GM12878 (cell line): ENCODE measurements at regions not wholly inside any gene's neighbourhood (a gene's known extent, or its start where the extent isn't known, plus 50 kb on each side); places are given as distances from the start of the nearest gene placed in this dataset.

Experiments used
- ATAC-seq: fragments of 200-7000 bp; cut with Tn5 transposase; 3 replicates; pipeline ENCODE4 v1.9.1; 2020; ENCODE audit warnings: mild to moderate bottlenecking, moderate library complexity
- BruUV-seq: library from RNA; stranded (reverse); fragments of 400-500 nt; replicated peaks from 2 replicates; lab custom pipeline; 2021; lab: Mats Ljungman, UMichigan
- CTCF ChIA-PET: fragments of 300-600 bp; sonication (Branson Sonifier 250); formaldehyde crosslinking; extraction: SDS; loops from one replicate; lab custom pipeline; 2021; ENCODE audit warnings: inconsistent platforms; lab: Yijun Ruan, JAX
- POLR2A ChIA-PET: fragments of 350-600 bp; formaldehyde crosslinking; extraction: SDS; loops from one replicate; lab custom pipeline; 2021; ENCODE audit warnings: inconsistent platforms; lab: Charles Lee
- RAD21 ChIA-PET: fragments of 300-600 bp; sonication (Branson Sonifier 250); formaldehyde crosslinking; loops from one replicate; lab custom pipeline; 2023; ENCODE audit warnings: antibody characterized with exemption; ENCODE audit not compliant: unreplicated experiment; lab: Charles Lee
- SMC1A ChIA-PET: fragments of 300-600 bp; sonication (Branson Sonifier 250); formaldehyde crosslinking; loops from one replicate; lab custom pipeline; 2023; ENCODE audit not compliant: unreplicated experiment, uncharacterized antibody; lab: Charles Lee
- DNase-seq: peaks from one replicate; pipeline ENCODE4 v3.0.0-alpha.2; 2011; ENCODE audit warnings: low read depth, low spot score
- FAIRE-seq: peaks from 3 replicates; lab custom pipeline; 2011; peaks lifted over from hg19 to GRCh38; lab: Jason Lieb, UNC
- H2AFZ ChIP-seq: 2 replicates; pipeline ENCODE4 v1.6.0; 2011; ENCODE audit warnings: low read depth, low read length, control low read depth; ENCODE audit not compliant: control insufficient read depth
- H3K27ac ChIP-seq: 2 replicates; pipeline ENCODE4 v1.5.1; 2011; ENCODE audit warnings: control low read depth; ENCODE audit not compliant: control insufficient read depth, insufficient read depth
- H3K27me3 ChIP-seq, 2 experiments: replicated peaks in 1 of 2; 2 replicates each; pipeline versions ENCODE4 v1.6.0 to v1.6.1; 2011; ENCODE audit warnings: low read length in 1 of 2; ENCODE audit not compliant: control insufficient read depth in 2 of 2, insufficient read depth in 2 of 2
- H3K36me3 ChIP-seq, 2 experiments: 2 replicates each; pipeline ENCODE4 v1.5.1; 2011; ENCODE audit warnings: low read length in 1 of 2; ENCODE audit not compliant: control insufficient read depth in 2 of 2, insufficient read depth in 2 of 2
- H3K4me1 ChIP-seq: 2 replicates; pipeline ENCODE4 v1.6.1; 2011; ENCODE audit warnings: mild to moderate bottlenecking, low read length, moderate library complexity, mixed read lengths; ENCODE audit not compliant: control insufficient read depth, insufficient read depth
- H3K4me2 ChIP-seq: 2 replicates; pipeline ENCODE4 v1.6.0; 2011; ENCODE audit warnings: control low read depth; ENCODE audit not compliant: control insufficient read depth, insufficient read depth
- H3K4me3 ChIP-seq: fragments of 200-600 bp; sonication (generic); 2 replicates; pipeline ENCODE4 v1.5.1; 2016
- H3K79me2 ChIP-seq: 2 replicates; pipeline ENCODE4 v1.6.0; 2011; ENCODE audit warnings: low read length; ENCODE audit not compliant: control insufficient read depth, insufficient read depth
- H3K9ac ChIP-seq: 2 replicates; pipeline ENCODE4 v1.8.0; 2011; ENCODE audit warnings: low read length, control low read depth, mixed read lengths; ENCODE audit not compliant: control insufficient read depth, insufficient read depth
- H3K9me3 ChIP-seq: replicated peaks from 3 replicates; pipeline ENCODE4 v1.5.1; 2011; ENCODE audit warnings: mild to moderate bottlenecking, low read length; ENCODE audit not compliant: control insufficient read depth, insufficient read depth
- H4K20me1 ChIP-seq: 2 replicates; pipeline ENCODE4 v1.6.0; 2011; ENCODE audit not compliant: control insufficient read depth, insufficient read depth
- CBX3 ChIP-seq: fragments of 200-600 bp; sonication (generic); IDR thresholded peaks from 2 replicates; pipeline ENCODE4 v1.6.1; 2016; ENCODE audit warnings: low read depth, borderline replicate concordance
- E2F4 ChIP-seq: IDR thresholded peaks from 2 replicates; pipeline ENCODE4 v1.6.1; 2012; ENCODE audit warnings: low read depth, low read length, improper control_type of control experiment
- ESRRA ChIP-seq: IDR thresholded peaks from 2 replicates; pipeline ENCODE4 v1.6.1; 2012; ENCODE audit warnings: mild to moderate bottlenecking, low read length, improper control_type of control experiment
- FOXK2 ChIP-seq: fragments of 450-650 bp; IDR thresholded peaks from 2 replicates; pipeline ENCODE4 v1.6.1; 2017; ENCODE audit warnings: mild to moderate bottlenecking, moderate library complexity
- IKZF2 ChIP-seq, 2 experiments: fragments of 450-650 bp; IDR thresholded peaks; 2 replicates each; pipeline ENCODE4 v1.6.1; 2017; ENCODE audit warnings: mild to moderate bottlenecking in 2 of 2, moderate library complexity in 2 of 2
- KAT2A ChIP-seq: conservative IDR thresholded peaks from 2 replicates; pipeline ENCODE4 v1.6.1; 2011; ENCODE audit warnings: low read depth, low read length; ENCODE audit not compliant: control insufficient read depth
- KDM1A ChIP-seq: fragments of 200-600 bp; sonication (generic); IDR thresholded peaks from 2 replicates; pipeline ENCODE4 v1.6.1; 2016; ENCODE audit warnings: borderline replicate concordance
- MYB ChIP-seq: fragments of 150-350 bp; IDR thresholded peaks from 2 replicates; pipeline ENCODE4 v1.6.1; 2014; ENCODE audit warnings: mild to moderate bottlenecking, low read depth, low read length, borderline replicate concordance
- PAX5 ChIP-seq: IDR thresholded peaks from 2 replicates; pipeline ENCODE4 v1.6.1; 2011; ENCODE audit warnings: low read depth, low read length, borderline replicate concordance
- PAX8 ChIP-seq: fragments of 450-650 bp; IDR thresholded peaks from 2 replicates; pipeline ENCODE4 v1.6.1; 2017; ENCODE audit warnings: mild to moderate bottlenecking, moderate library complexity
- POLR2AphosphoS2 ChIP-seq: IDR thresholded peaks from 2 replicates; pipeline ENCODE4 v1.6.1; 2011; ENCODE audit warnings: low read depth, mild to moderate bottlenecking, low read length, improper control_type of control experiment, moderate library complexity
- RELB ChIP-seq: fragments of 450-650 bp; IDR thresholded peaks from 2 replicates; pipeline ENCODE4 v1.6.1; 2017; ENCODE audit warnings: low read depth, mild to moderate bottlenecking, moderate library complexity
- REST ChIP-seq: IDR thresholded peaks from 2 replicates; pipeline ENCODE4 v1.6.1; 2012; ENCODE audit warnings: mild to moderate bottlenecking, low read depth, low read length
- SMARCA5 ChIP-seq: fragments of 450-650 bp; IDR thresholded peaks from 2 replicates; pipeline ENCODE4 v1.6.1; 2017; ENCODE audit warnings: mild to moderate bottlenecking
- ZBED1 ChIP-seq: IDR thresholded peaks from 2 replicates; pipeline ENCODE4 v1.6.1; 2016; ENCODE audit warnings: borderline replicate concordance
- ZNF24 ChIP-seq: fragments of 450-650 bp; IDR thresholded peaks from 2 replicates; pipeline ENCODE4 v1.6.1; 2017; ENCODE audit warnings: antibody characterized with exemption, mild to moderate bottlenecking
- ZZZ3 ChIP-seq: IDR thresholded peaks from 2 replicates; pipeline ENCODE4 v1.6.1; 2011; ENCODE audit warnings: low read depth; ENCODE audit not compliant: control insufficient read depth, insufficient read length
- WGBS: methylation state at CpG from one replicate; pipeline ENCODE4 v1.1.6; 2016; ENCODE audit warnings: low lambda C conversion rate; ENCODE audit not compliant: insufficient replicate concordance, insufficient coverage; ENCODE audit errors: missing lambda C conversion rate; 5-methylcytosine and 5-hydroxymethylcytosine counted together
- in situ Hi-C: fragments of 300-500 bp; cut with MboI; formaldehyde crosslinking; loops from 9 replicates; pipeline ENCODE4 v1.14.3; 2018; ENCODE audit warnings: mixed read lengths
- intact Hi-C: fragments of 100-400 bp; cut with micrococcal nuclease; formaldehyde crosslinking; loops from one replicate; pipeline ENCODE4 v1.14.2; 2022; ENCODE audit not compliant: unreplicated experiment

- TF ChIP-seq ZZZ3 (no peak), ZBED1 (no peak), RELB (no peak), ZNF24 (no peak), IKZF2 (IDR thresholded peaks at IDR 0.05) (no peak), PAX8 (no peak), SMARCA5 (no peak), FOXK2 (no peak), ESRRA (no peak), KAT2A (no peak)
These were observed 114.6 kb upstream of the ACP3 start (continued) for GRCh38 chr3:132202586-132202985.

- Histone ChIP-seq H3K27ac (no peak overlapping the region), H3K27me3 (peaks cover 0 to 2% of the 10 kb centered on the region in 2 experiments; a peak in 1 of 4 replicates), H3K4me1 (no peaks in the 10 kb centered on the region), H3K79me2 (no peaks in the 10 kb centered on the region), H3K4me3 (no peak overlapping the region), H3K36me3 (no peaks in the 10 kb centered on the region), H4K20me1 (no peaks in the 10 kb centered on the region), H3K9me3 (no peaks in the 10 kb centered on the region), H2AFZ (no peak overlapping the region), H3K4me2 (no peak overlapping the region), H3K9ac (no peak overlapping the region)
- FAIRE-seq, result no peak
- no TSS peak for BruUV-seq
- in situ Hi-C loops, result no loop called here
- ChIA-PET POLR2A (no interaction called here), RAD21 (no interaction called here), SMC1A (no interaction called here), CTCF (interaction anchor here (0.5 kb wide), 1 partner anchor 1849 kb away, joined by 3 read pairs; no protein-coding TSS in a partner anchor)
- no peak for DNase-seq
- intact Hi-C loops, result no loop called here
- WGBS, result 33% methylated on average over 3 of the region's 3 CpGs
- ATAC-seq, result no peak
- no peak for TF ChIP-seq PAX5
- no peak for TF ChIP-seq KDM1A
- no peak for TF ChIP-seq MYB
- TF ChIP-seq REST, result no peak
- no peak for TF ChIP-seq E2F4
- TF ChIP-seq CBX3, result no peak
- TF ChIP-seq POLR2AphosphoS2, result no peak
- no peak for TF ChIP-seq ESRRA
These were observed 113.2 kb upstream of the ACP3 start for GRCh38 chr3:132203889-132204596.
